NT2/D1 (cell line): ENCODE measurements at regions not wholly inside any gene's neighbourhood (a gene's known extent, or its start where the extent isn't known, plus 50 kb on each side); places are given as distances from the start of the nearest gene placed in this dataset.

ENCODE experiments used
- DNase-seq: peaks from one replicate; pipeline ENCODE4 v3.0.0-alpha.2; 2011; ENCODE audit warnings: low read depth, low spot score
- H3K27me3 ChIP-seq: 2 replicates; pipeline ENCODE4 v1.6.0; 2011; ENCODE audit warnings: mild to moderate bottlenecking; ENCODE audit not compliant: insufficient read length, insufficient read depth
- H3K36me3 ChIP-seq: 2 replicates; pipeline ENCODE4 v1.6.1; 2011; ENCODE audit warnings: mild to moderate bottlenecking, low read length, mixed read lengths; ENCODE audit not compliant: insufficient read depth, insufficient read length
- H3K4me1 ChIP-seq: 2 replicates; pipeline ENCODE4 v1.5.1; 2011; ENCODE audit not compliant: insufficient read depth, insufficient read length
- H3K4me3 ChIP-seq: 2 replicates; pipeline ENCODE4 v1.5.1; 2011; ENCODE audit warnings: low read depth; ENCODE audit not compliant: insufficient read length
- H3K9ac ChIP-seq: 2 replicates; pipeline ENCODE4 v1.6.0; 2011; ENCODE audit warnings: low read depth; ENCODE audit not compliant: insufficient read length
- H3K9me3 ChIP-seq: 2 replicates; pipeline ENCODE4 v1.5.1; 2011; ENCODE audit warnings: mild to moderate bottlenecking, low read length; ENCODE audit not compliant: insufficient read depth
- SUZ12 ChIP-seq: IDR thresholded peaks from 2 replicates; pipeline ENCODE4 v1.6.1; 2011; ENCODE audit not compliant: insufficient read length, insufficient read depth; ENCODE audit errors: extremely low read depth
- YY1 ChIP-seq: IDR thresholded peaks from 2 replicates; pipeline ENCODE4 v1.6.1; 2011; ENCODE audit not compliant: insufficient read length, insufficient read depth
- ZNF274 ChIP-seq: IDR thresholded peaks from 2 replicates; pipeline ENCODE4 v1.6.1; 2011; ENCODE audit warnings: mild to moderate bottlenecking, low read depth, low read length

DNA sequence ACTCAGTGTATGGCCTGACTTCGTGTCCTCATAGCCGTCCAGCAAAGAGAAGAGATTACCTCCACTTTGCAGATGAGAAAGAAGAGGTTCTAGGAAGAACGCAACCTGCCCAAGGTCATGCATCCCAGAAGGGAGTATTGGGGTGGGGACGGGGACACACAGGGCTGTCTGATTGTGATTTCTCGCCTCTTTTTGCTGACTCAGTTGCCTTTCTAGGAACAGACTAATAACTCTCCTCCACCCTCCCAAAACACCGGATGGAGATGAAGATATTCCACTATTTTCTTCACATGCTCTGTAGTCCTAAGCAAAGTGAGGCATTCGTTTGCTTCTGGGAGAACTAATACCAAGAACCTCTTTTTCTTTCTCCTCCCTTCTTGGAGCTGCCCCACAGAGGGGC is 529.3 kb downstream of the MIAT start:
- no peaks in the 10 kb centered on the region for H3K4me1 ChIP-seq
- no peaks in the 10 kb centered on the region for H3K27me3 ChIP-seq
- TF ChIP-seq YY1: no peak
- no peak for TF ChIP-seq SUZ12
- no peak for TF ChIP-seq ZNF274
- H3K4me3 ChIP-seq: no peak overlapping the region
- no peaks in the 10 kb centered on the region for H3K36me3 ChIP-seq
- H3K9me3 ChIP-seq: peaks cover 8% of the 10 kb centered on the region
- H3K9ac ChIP-seq: no peak overlapping the region
- DNase-seq: no peak

DNA sequence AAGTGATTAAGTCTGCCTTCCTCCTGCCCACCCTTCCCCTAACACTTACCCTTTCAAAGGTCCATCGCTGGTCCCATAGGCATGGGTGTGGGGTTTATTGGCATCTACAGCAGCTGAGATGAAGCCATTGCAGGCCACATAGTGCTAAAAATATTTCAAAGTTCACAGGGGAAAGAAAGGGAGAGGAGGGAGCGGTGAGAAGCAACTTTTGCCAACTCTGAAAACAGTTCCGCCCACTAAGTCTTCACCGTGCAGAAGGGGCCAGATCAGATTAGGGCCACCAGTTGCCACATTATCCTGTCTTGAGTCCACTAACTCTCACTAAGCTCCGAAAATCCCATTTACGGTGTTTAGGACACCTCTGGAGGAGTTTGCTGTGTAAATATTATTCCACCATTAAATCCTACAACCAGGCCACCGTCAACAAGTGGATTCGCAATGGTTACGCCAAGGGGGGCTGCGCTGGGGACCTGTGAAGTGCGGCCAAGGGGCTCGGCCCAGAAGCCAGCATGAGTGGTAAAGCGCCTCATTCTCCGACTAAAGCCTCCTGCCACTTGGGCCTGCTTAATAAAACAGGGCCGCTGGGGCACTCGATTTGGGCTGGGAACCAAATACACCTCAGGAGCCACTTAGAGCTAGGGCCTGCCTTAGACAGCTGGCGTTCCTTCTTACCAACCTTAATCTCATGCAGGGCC is 534.9 kb downstream of the MIAT start:
- peaks cover 8% of the 10 kb centered on the region for H3K9me3 ChIP-seq
- no peak for TF ChIP-seq ZNF274
- TF ChIP-seq SUZ12: no peak
- no peak for TF ChIP-seq YY1
- no peak overlapping the region for H3K9ac ChIP-seq
- no peak overlapping the region for H3K4me3 ChIP-seq
- H3K27me3 ChIP-seq: no peaks in the 10 kb centered on the region
- H3K36me3 ChIP-seq: no peaks in the 10 kb centered on the region
- H3K4me1 ChIP-seq: peaks cover 2% of the 10 kb centered on the region
- no peak for DNase-seq

DNA sequence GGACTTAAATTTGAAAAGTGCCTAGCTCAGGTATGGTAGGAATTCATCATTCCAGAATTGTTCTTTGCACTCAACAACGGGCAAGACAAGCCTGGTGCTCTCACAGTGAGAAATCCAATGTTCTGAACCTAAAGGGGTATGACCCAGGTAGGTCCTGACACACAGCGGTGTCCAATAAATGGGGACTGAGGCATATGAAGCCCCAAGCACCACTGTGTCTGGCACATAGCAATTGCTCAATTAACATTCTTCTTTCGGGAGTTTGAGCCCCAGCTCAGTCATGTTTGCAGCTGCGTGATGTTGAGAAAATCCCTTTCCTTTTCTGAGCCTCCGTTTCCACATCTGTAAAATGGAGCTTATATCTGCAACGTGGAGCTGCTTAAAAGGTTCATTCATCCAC is 535.8 kb downstream of the MIAT start:
- TF ChIP-seq ZNF274 (no peak), YY1 (no peak), SUZ12 (no peak)
- peaks cover 2% of the 10 kb centered on the region for H3K4me1 ChIP-seq

DNA sequence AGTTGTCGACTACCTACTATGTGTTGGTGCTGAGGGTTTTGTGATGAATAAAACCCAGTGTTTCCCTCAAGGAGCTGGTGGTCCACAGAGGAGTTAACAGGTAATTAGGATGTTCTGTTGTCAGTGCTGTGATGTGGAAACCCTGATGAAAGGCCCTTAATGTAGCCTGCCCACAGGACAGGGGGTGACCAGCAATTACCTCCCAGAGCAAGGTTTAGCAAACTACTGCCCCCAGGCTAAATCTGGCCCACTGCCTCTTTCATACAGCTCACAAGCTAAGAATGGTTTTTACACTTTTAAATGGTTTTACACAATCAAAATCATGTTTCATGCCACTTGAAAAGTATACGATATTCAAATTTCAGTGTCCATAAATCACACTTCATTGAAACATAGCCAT is 536.2 kb downstream of the MIAT start:
- H3K9ac ChIP-seq: no peak overlapping the region
- H3K4me1 ChIP-seq: peaks cover 2% of the 10 kb centered on the region
- TF ChIP-seq ZNF274: no peak
- no peak for TF ChIP-seq SUZ12
- H3K9me3 ChIP-seq: peaks cover 14% of the 10 kb centered on the region
- H3K27me3 ChIP-seq: no peaks in the 10 kb centered on the region
- no peak for DNase-seq
- no peaks in the 10 kb centered on the region for H3K36me3 ChIP-seq
- no peak overlapping the region for H3K4me3 ChIP-seq

More for the DNA sequence above, 535.8 kb downstream of the MIAT start:
- no peak for DNase-seq
- Histone ChIP-seq H3K27me3 (no peaks in the 10 kb centered on the region), H3K9me3 (peaks cover 14% of the 10 kb centered on the region), H3K36me3 (no peaks in the 10 kb centered on the region), H3K9ac (no peak overlapping the region), H3K4me3 (no peak overlapping the region)

DNA sequence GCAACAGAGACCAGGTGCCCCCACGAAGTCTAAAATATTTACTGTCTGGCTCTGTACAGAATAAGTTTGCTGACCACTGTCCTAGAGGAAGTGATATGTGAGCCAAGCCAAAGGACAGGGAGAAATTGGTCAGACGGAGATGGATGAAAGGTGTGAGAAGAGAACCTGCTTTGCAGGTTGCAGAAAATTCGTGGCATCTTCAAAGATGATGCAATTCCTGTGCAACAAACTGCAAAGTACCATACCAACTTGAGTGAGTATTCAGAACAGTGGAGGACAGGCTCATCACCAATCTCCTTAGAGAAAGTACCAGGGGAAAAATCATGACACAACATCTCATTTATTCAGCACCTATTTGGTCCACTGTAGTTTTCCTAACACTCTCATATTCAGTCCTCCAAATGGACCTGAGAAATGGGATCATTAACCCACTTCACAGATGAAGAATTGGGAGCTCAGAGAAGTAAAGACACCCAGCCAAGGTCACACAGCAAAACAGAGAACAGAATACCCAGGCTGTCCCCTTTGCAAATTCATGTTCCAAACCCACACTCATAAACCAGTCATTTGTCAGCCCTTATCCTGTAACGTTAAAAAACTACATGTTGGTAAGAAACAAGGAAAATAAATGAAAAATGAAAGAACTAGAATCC is 536.8 kb downstream of the MIAT start:
- Histone ChIP-seq H3K9ac (no peak overlapping the region), H3K36me3 (no peaks in the 10 kb centered on the region), H3K9me3 (peaks cover 14% of the 10 kb centered on the region), H3K4me1 (peaks cover 2% of the 10 kb centered on the region), H3K4me3 (no peak overlapping the region), H3K27me3 (no peaks in the 10 kb centered on the region)
- TF ChIP-seq YY1 (no peak), SUZ12 (no peak), ZNF274 (no peak)
- no peak for DNase-seq

DNA sequence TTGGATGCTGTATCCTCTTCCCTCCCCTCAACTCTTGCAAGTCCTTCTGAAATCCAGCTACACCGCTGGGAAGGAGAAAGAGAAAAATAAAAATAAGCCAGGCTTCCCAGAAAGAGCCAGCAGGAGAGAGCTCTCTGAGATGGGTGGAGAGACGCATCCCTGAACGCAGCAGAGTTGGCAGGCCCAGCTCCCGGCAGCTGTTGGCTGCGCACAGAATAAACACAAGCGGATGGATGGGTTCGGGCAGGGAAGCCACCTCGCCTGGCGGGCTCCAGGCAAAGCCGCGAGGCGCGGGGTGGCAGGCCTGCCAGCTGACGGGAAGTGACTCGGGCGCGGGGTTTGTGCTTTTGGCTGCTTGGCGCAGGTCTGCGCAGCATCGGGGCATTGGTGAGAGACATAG is 537.7 kb downstream of the MIAT start:
- no peak for DNase-seq
- H3K9ac ChIP-seq: no peak overlapping the region
- peaks cover 2% of the 10 kb centered on the region for H3K4me1 ChIP-seq
- H3K36me3 ChIP-seq: no peaks in the 10 kb centered on the region
- H3K27me3 ChIP-seq: no peaks in the 10 kb centered on the region
- no peak for TF ChIP-seq YY1
- no peak for TF ChIP-seq ZNF274
- TF ChIP-seq SUZ12: no peak
- peaks cover 14% of the 10 kb centered on the region for H3K9me3 ChIP-seq
- no peak overlapping the region for H3K4me3 ChIP-seq

DNA sequence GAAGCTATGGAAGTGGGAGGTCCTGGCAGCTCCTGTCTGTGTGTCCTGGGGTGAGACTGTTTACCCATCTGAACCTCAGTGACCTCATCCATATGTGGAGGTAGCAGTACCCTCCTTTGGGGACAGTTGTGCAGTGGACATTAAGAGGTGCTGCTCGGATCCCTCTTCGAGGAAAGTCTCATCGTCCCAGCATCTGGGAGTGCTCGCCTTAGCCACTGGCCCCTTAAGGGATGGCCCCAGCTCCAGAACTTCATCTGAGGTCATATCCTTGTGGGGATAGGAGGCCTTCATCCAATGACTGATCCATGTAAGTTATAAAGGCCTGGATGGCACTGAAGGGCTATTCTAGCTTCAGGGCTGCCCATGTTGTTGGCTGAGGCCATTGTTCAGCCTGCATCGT is 538.1 kb downstream of the MIAT start:
- Histone ChIP-seq H3K9me3 (peaks cover 14% of the 10 kb centered on the region), H3K4me3 (no peak overlapping the region), H3K9ac (no peak overlapping the region), H3K36me3 (no peaks in the 10 kb centered on the region), H3K4me1 (peaks cover 2% of the 10 kb centered on the region), H3K27me3 (no peaks in the 10 kb centered on the region)
- no peak for TF ChIP-seq ZNF274
- TF ChIP-seq SUZ12: no peak
- TF ChIP-seq YY1: no peak
- no peak for DNase-seq
